ENCODE measurements at regions not wholly inside any gene's neighbourhood (a gene's known extent, or its start where the extent isn't known, plus 50 kb on each side); places are given as distances from the start of the nearest gene placed in this dataset.

DNA sequence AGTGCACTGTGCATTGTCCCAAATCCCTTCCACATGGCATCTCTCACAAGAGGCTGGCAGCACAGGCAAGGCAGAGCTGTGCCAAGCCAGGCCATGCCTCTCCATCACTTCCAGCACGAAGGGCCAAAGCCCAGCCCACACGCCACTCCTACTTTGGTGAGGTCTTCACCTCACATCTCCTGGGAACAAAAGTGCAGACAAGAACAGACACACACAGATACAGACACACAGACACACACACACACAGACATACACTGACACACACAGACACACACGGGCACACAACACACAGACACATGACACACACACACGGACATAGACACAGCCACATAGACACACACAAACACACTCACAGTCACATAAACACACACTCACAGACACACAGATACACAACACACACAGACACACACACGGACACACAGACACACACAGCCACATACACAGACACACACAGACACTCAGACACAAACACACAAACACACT is 233.3 kb downstream of the UACA start:
- intact Hi-C loops (cut with DNase I): no loop called here
- Histone ChIP-seq H3K27me3 (peaks cover 0 to 3% (median 0%) of the 10 kb centered on the region in 9 donors), H3K9me3 (no peaks in the 10 kb centered on the region), H3K36me3 (no peaks in the 10 kb centered on the region), H3K4me1 (peaks cover 0 to 43% (median 0%) of the 10 kb centered on the region in 12 donors), H3K27ac (no peak overlapping the region), H3K4me3 (no peak overlapping the region)
- no peak for TF ChIP-seq POLR2A (IDR thresholded peaks at IDR 0.05)
- TF ChIP-seq, protein P1, sequence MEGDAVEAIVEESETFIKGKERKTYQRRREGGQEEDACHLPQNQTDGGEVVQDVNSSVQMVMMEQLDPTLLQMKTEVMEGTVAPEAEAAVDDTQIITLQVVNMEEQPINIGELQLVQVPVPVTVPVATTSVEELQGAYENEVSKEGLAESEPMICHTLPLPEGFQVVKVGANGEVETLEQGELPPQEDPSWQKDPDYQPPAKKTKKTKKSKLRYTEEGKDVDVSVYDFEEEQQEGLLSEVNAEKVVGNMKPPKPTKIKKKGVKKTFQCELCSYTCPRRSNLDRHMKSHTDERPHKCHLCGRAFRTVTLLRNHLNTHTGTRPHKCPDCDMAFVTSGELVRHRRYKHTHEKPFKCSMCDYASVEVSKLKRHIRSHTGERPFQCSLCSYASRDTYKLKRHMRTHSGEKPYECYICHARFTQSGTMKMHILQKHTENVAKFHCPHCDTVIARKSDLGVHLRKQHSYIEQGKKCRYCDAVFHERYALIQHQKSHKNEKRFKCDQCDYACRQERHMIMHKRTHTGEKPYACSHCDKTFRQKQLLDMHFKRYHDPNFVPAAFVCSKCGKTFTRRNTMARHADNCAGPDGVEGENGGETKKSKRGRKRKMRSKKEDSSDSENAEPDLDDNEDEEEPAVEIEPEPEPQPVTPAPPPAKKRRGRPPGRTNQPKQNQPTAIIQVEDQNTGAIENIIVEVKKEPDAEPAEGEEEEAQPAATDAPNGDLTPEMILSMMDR (IDR thresholded peaks at IDR 0.05): no peak
- 83 to 92% (median 84%) methylated on average over 5 of the region's 5 CpGs for WGBS, 4 donors
- peak in 2 of 5 donors; percentile 45 to 53 for DNase-seq
- ATAC-seq: peak; percentile 82 to 88 (median 84)

DNA sequence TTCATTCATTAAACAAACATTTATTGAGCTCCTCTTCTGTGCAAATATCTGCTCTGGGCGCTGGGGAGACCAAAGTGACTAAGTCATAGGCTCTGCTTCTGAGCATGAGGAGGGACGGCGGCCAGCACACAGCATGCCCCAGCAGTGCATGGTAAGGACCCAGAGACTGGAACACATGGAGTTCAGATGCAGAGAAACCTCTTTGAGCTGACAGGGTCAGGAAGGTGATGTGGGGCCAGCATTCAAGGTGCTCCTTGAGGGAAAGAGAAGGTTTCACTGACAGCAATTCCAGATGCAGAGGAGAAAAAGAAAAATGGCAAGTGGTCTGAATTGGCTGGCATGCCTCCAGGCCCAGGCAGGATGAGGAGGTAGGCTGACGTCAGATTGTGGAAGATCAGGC is 234.5 kb downstream of the UACA start:
- Histone ChIP-seq H3K4me1 (peaks cover 0 to 36% (median 0%) of the 10 kb centered on the region in 12 donors), H3K36me3 (no peaks in the 10 kb centered on the region), H3K27ac (no peak overlapping the region), H3K4me3 (no peak overlapping the region), H3K9me3 (no peaks in the 10 kb centered on the region), H3K27me3 (peaks cover 0 to 3% (median 0%) of the 10 kb centered on the region in 9 donors)
- WGBS, 4 donors: 80 to 92% (median 88%) methylated on average over 4 of the region's 4 CpGs
- TF ChIP-seq POLR2A (IDR thresholded peaks at IDR 0.05): no peak
- TF ChIP-seq, protein P1 (IDR thresholded peaks at IDR 0.05): no peak
- intact Hi-C loops (cut with DNase I): no loop called here
- DNase-seq (no peak), ATAC-seq (no peak)

DNA sequence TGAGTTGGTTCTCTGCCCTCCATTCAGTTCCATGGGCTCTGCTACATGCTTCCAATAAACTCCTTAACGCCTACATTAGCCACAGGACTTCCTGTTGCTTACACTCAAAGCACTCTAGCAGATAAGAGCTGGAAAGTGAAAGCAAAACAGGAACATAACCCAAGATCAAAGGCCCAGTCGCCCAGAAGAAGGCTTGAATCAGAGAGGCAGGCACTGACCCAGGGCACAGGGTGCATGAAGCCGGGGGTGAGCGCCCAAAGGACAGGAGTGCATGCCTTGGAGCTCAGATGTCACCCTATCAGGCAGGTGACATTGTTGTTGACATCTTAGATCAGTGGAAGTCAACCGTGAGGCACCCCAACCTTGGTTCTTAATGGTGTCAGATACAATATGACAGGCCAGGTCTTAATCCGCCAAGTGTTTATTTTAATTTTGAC is 235.1 kb downstream of the UACA start:
- peaks cover 0 to 36% (median 0%) of the 10 kb centered on the region in 12 donors for H3K4me1 ChIP-seq
- H3K9me3 ChIP-seq: no peaks in the 10 kb centered on the region
- H3K27me3 ChIP-seq: peaks cover 0 to 3% (median 0%) of the 10 kb centered on the region in 9 donors
- ATAC-seq: peak in 1 of 4 donors; percentile 70
- TF ChIP-seq POLR2A (IDR thresholded peaks at IDR 0.05): no peak
- TF ChIP-seq, protein P1 (IDR thresholded peaks at IDR 0.05): no peak
- no peaks in the 10 kb centered on the region for H3K36me3 ChIP-seq
- 66 to 76% (median 70%) methylated on average over 6 of the region's 6 CpGs for WGBS, 4 donors
- intact Hi-C loops (cut with DNase I): no loop called here
- H3K4me3 ChIP-seq: no peak overlapping the region
- H3K27ac ChIP-seq: peak overlapping the region in 1 of 12 donors; percentile 32
- DNase-seq: no peak

DNA sequence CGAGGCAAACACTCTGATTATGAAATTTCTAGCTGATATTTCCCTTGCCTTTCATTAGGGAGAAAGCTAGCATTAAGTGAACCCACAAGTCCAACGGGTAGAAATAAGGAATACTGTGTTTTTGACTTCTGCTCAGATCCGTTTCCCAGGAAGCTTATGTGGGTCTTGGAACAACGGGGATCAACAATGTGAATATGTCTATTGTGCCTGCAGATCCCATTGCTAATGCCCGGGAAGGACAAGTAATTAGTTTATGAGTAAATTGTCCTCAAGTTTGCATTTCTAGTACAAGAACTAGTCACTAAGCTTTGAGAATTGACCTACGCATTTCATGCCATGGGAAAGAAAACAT is 236.4 kb downstream of the UACA start:
- H3K4me1 ChIP-seq: peaks cover 0 to 36% (median 0%) of the 10 kb centered on the region in 12 donors
- ATAC-seq: no peak
- H3K27ac ChIP-seq: no peak overlapping the region
- peaks cover 0 to 2% (median 0%) of the 10 kb centered on the region in 9 donors for H3K27me3 ChIP-seq
- H3K9me3 ChIP-seq: no peaks in the 10 kb centered on the region
- 74 to 81% (median 79%) methylated on average over 6 of the region's 6 CpGs for WGBS, 4 donors
- TF ChIP-seq, protein P1 (IDR thresholded peaks at IDR 0.05): no peak
- no peak for TF ChIP-seq POLR2A (IDR thresholded peaks at IDR 0.05)
- no peaks in the 10 kb centered on the region for H3K36me3 ChIP-seq
- peak overlapping the region in 3 of 12 donors; percentile 7 to 38 (median 24) for H3K4me3 ChIP-seq
- intact Hi-C loops (cut with DNase I): no loop called here
- no peak for DNase-seq

Data from heart left ventricle (tissue), 16 donors.